Endothelial cell (in vitro differentiated cells): ENCODE measurements at regions not wholly inside any gene's neighbourhood (a gene's known extent, or its start where the extent isn't known, plus 50 kb on each side); places are given as distances from the start of the nearest gene placed in this dataset.

ENCODE experiments used
- DNase-seq: peaks from one replicate; pipeline ENCODE4 v3.0.0; 2021; ENCODE audit warnings: low spot score
- H3K27ac Mint-ChIP-seq: one replicate; pipeline ENCODE4 v1.8.0; 2021; ENCODE audit warnings: mixed read lengths, inconsistent platforms; ENCODE audit not compliant: unreplicated experiment
- H3K27me3 Mint-ChIP-seq: one replicate; pipeline ENCODE4 v1.8.0; 2021; ENCODE audit warnings: mild to moderate bottlenecking, moderate library complexity, mixed read lengths, inconsistent platforms; ENCODE audit not compliant: unreplicated experiment
- H3K36me3 Mint-ChIP-seq: one replicate; pipeline ENCODE4 v1.8.0; 2021; ENCODE audit warnings: mild to moderate bottlenecking, low read depth, mixed read lengths, inconsistent platforms; ENCODE audit not compliant: unreplicated experiment
- H3K4me1 Mint-ChIP-seq: one replicate; pipeline ENCODE4 v1.8.0; 2021; ENCODE audit warnings: mild to moderate bottlenecking, mixed read lengths, inconsistent platforms; ENCODE audit not compliant: unreplicated experiment
- H3K4me3 Mint-ChIP-seq: one replicate; pipeline ENCODE4 v1.8.0; 2021; ENCODE audit warnings: mild to moderate bottlenecking, mixed read lengths, inconsistent platforms; ENCODE audit not compliant: unreplicated experiment
- H3K9me3 Mint-ChIP-seq: one replicate; pipeline ENCODE4 v1.8.0; 2021; ENCODE audit warnings: mixed read lengths, inconsistent platforms; ENCODE audit not compliant: unreplicated experiment
- TF ChIP-seq, protein P1 (sequence below): fragments of 200-600 bp; sonication (generic); IDR thresholded peaks from one replicate; pipeline ENCODE4 v1.5.0; 2021; ENCODE audit warnings: antibody characterized with exemption; ENCODE audit not compliant: unreplicated experiment

DNA sequence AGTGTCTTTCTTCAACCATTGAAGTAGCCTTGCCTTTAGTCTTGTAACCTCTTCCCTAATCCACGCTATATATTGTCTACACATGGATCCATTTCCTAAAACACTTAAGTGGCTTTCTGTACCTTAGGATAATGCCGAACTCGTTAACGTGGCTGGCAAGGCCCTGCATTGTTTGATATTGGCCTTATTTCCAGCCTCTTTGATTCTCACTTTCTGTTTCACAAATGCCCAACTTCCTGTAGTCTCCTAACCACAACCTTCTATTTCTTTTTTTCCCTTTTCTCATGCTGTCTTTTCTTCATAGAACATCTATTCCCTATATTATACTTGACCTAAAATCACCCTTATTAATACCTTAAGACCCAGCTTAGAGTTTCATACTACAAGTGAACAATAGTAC lies 536.0 kb downstream of the LMO4 start:
- no peaks in the 10 kb centered on the region for H3K27me3 Mint-ChIP-seq
- H3K27ac Mint-ChIP-seq = no peak overlapping the region
- no peak overlapping the region for H3K4me3 Mint-ChIP-seq
- TF ChIP-seq, protein P1, sequence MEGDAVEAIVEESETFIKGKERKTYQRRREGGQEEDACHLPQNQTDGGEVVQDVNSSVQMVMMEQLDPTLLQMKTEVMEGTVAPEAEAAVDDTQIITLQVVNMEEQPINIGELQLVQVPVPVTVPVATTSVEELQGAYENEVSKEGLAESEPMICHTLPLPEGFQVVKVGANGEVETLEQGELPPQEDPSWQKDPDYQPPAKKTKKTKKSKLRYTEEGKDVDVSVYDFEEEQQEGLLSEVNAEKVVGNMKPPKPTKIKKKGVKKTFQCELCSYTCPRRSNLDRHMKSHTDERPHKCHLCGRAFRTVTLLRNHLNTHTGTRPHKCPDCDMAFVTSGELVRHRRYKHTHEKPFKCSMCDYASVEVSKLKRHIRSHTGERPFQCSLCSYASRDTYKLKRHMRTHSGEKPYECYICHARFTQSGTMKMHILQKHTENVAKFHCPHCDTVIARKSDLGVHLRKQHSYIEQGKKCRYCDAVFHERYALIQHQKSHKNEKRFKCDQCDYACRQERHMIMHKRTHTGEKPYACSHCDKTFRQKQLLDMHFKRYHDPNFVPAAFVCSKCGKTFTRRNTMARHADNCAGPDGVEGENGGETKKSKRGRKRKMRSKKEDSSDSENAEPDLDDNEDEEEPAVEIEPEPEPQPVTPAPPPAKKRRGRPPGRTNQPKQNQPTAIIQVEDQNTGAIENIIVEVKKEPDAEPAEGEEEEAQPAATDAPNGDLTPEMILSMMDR = no peak
- no peak for DNase-seq
- H3K9me3 Mint-ChIP-seq = no peaks in the 10 kb centered on the region
- H3K36me3 Mint-ChIP-seq = peaks cover 3% of the 10 kb centered on the region
- H3K4me1 Mint-ChIP-seq = peaks cover 5% of the 10 kb centered on the region

DNA sequence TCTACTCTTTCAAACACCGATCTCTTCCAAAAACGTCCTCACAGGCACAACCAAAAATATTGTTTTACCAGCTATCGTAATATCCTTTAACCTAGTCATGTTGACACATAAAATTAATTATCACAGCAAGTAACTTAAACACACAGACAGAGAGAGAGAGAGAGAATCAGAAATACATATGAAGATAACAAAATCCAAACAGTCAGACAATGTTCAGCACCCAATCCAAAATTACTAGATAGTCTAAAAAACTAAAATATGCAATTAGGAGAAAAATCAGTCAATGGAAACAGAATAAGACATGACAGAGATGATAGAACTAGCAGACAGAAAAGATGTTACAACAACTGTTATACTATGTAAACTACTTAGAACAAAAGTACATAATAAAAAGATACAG lies 537.7 kb downstream of the LMO4 start:
- no peaks in the 10 kb centered on the region for H3K27me3 Mint-ChIP-seq
- H3K4me1 Mint-ChIP-seq = peaks cover 5% of the 10 kb centered on the region
- H3K36me3 Mint-ChIP-seq = peaks cover 3% of the 10 kb centered on the region
- H3K4me3 Mint-ChIP-seq = no peak overlapping the region
- no peak overlapping the region for H3K27ac Mint-ChIP-seq
- no peak for DNase-seq
- TF ChIP-seq, protein P1 = no peak
- H3K9me3 Mint-ChIP-seq = no peaks in the 10 kb centered on the region

DNA sequence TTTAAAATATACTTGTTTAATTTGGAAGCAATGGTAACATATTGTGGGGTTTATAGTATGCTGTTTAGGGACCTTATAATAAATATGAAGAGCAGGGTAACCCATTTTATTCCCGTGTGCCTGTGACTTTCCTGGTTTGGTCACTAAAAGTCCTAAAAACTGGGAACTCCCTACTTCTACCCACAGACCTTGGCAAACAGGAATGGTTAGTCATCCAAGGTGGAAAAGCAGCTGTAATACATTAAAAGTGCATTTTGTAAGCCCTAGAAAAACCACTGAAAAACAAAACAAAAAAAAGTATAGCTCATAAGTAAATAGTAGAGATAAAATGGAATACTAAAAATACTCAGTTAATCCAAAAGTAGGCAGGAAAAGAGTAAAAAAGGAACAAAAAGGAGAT lies 538.9 kb downstream of the LMO4 start:
- Mint-ChIP-seq H3K4me1 (peaks cover 11% of the 10 kb centered on the region), H3K4me3 (no peak overlapping the region), H3K27ac (no peak overlapping the region), H3K9me3 (no peaks in the 10 kb centered on the region), H3K27me3 (no peaks in the 10 kb centered on the region), H3K36me3 (peaks cover 3% of the 10 kb centered on the region)
- TF ChIP-seq, protein P1 = no peak
- DNase-seq = no peak

DNA sequence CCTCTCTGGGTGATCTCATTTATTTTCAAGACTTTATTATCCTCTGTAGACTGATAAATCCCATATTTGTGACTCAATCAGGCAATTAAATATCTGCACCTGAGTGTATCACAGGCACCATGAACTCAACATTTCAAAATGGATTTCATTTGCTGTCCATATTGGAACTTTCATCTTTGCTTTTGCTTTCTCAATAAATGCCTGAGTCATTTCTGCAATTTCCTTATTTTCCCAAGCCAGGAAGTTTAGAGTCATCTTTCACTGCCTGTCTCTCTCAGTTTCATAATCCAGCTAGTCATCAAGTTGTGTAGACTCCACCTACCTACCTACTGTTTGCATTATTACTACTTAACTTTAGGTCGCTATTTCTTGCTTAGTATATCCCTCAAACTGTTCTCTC lies 540.9 kb downstream of the LMO4 start:
- Mint-ChIP-seq H3K4me1 (peaks cover 9% of the 10 kb centered on the region), H3K9me3 (no peaks in the 10 kb centered on the region), H3K36me3 (peaks cover 3% of the 10 kb centered on the region), H3K4me3 (no peak overlapping the region), H3K27ac (no peak overlapping the region), H3K27me3 (no peaks in the 10 kb centered on the region)
- DNase-seq = no peak
- TF ChIP-seq, protein P1 = no peak

DNA sequence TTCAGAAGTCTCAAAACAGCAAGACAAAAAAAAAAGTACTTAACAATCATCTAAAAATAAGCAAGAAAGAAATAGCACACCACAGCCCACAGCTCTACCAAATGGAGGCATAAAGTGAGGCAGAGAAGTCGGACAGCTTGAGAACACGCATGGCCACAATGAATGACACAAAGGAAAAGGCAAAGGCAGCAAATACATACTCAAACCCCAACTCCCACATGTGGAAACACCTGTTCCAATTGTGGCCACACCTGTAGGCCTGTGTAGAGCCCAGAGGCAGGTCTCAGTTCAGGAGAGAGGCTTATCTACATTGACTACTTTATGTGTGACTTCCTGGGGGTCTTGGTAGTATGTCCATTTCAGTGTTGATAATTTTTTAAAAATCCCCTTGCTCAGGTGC lies 543.5 kb downstream of the LMO4 start:
- Mint-ChIP-seq H3K36me3 (no peaks in the 10 kb centered on the region), H3K27me3 (no peaks in the 10 kb centered on the region), H3K4me3 (no peak overlapping the region), H3K4me1 (peaks cover 14% of the 10 kb centered on the region), H3K27ac (no peak overlapping the region), H3K9me3 (no peaks in the 10 kb centered on the region)
- TF ChIP-seq, protein P1 = no peak
- no peak for DNase-seq
